Esophagus squamous epithelium (tissue), 4 donors: ENCODE measurements at regions not wholly inside any gene's neighbourhood (a gene's known extent, or its start where the extent isn't known, plus 50 kb on each side); places are given as distances from the start of the nearest gene placed in this dataset.

Source experiments
- CTCF ChIP-seq, 6 experiments: fragments of 450-650 bp in 4 of 6; fragments of 200-600 bp in 2 of 6; sonication (generic) in 2 of 6; IDR thresholded peaks; one replicate each; pipeline ENCODE4 v1.5.1; 2016 to 2019; ENCODE audit warnings: antibody characterized with exemption in 6 of 6, mild to moderate bottlenecking in 4 of 6, moderate library complexity in 4 of 6
- POLR2A ChIP-seq, 4 donors: fragments of 450-650 bp; IDR thresholded peaks; one replicate each; pipeline ENCODE4 v1.6.1; 2017; ENCODE audit warnings: antibody characterized with exemption in 4 of 4, mild to moderate bottlenecking in 4 of 4, moderate library complexity in 3 of 4

GRCh38 chr14:101096551-101096950, 193.0 kb upstream of the RTL1 start:
- TF ChIP-seq CTCF (IDR thresholded peaks at IDR 0.05) (no peak), POLR2A (IDR thresholded peaks at IDR 0.05) (no peak)
